OCI-LY7 (cell line): ENCODE measurements at regions not wholly inside any gene's neighbourhood (a gene's known extent, or its start where the extent isn't known, plus 50 kb on each side); places are given as distances from the start of the nearest gene placed in this dataset.
"Not testable (repeated sequence)": the region's sequence is repeated elsewhere in the genome, so short reads cannot be mapped to it uniquely, and the experiment has no call there.

Experiments
- BruUV-seq: library from RNA; stranded (reverse); fragments of 400-500 nt; replicated peaks from 2 replicates; lab custom pipeline; 2021; lab: Mats Ljungman, UMichigan
- CTCF ChIA-PET: fragments of 300-600 bp; sonication (Branson Sonifier 250); formaldehyde crosslinking; loops from one replicate; lab custom pipeline; 2022; ENCODE audit warnings: antibody characterized with exemption; ENCODE audit not compliant: unreplicated experiment; lab: Charles Lee
- POLR2A ChIA-PET: fragments of 300-600 bp; sonication (Branson Sonifier 250); formaldehyde crosslinking; loops from one replicate; lab custom pipeline; 2022; ENCODE audit warnings: antibody characterized with exemption; lab: Charles Lee
- DNase-seq: peaks from one replicate; pipeline ENCODE4 v3.0.0-alpha.2; 2015; ENCODE audit warnings: low spot score
- H2AFZ ChIP-seq: fragments of 200-600 bp; sonication (generic), shearing (Covaris generic); 2 replicates; pipeline ENCODE4 v1.6.1; 2014; ENCODE audit warnings: mild to moderate bottlenecking, antibody characterized with exemption, low read length, moderate library complexity
- H3K27ac ChIP-seq: fragments of 200-600 bp; sonication (generic); 2 replicates; pipeline ENCODE4 v1.5.1; 2014; ENCODE audit warnings: mixed run types, low read depth, mild to moderate bottlenecking, moderate library complexity, low read length, inconsistent platforms; ENCODE audit not compliant: poor library complexity, severe bottlenecking
- H3K36me3 ChIP-seq: fragments of 200-600 bp; sonication (generic); 2 replicates; pipeline ENCODE4 v1.6.1; 2014; ENCODE audit warnings: mild to moderate bottlenecking, antibody characterized with exemption, low read length, moderate library complexity, mixed read lengths; ENCODE audit not compliant: insufficient read depth
- H3K4me1 ChIP-seq: fragments of 200-600 bp; sonication (generic); 2 replicates; pipeline ENCODE4 v1.5.1; 2014; ENCODE audit warnings: mild to moderate bottlenecking, low read length; ENCODE audit not compliant: insufficient read depth, poor library complexity, severe bottlenecking
- H3K4me2 ChIP-seq: fragments of 200-600 bp; sonication (generic); 2 replicates; pipeline ENCODE4 v1.6.1; 2014; ENCODE audit warnings: mild to moderate bottlenecking, low read length
- H3K4me3 ChIP-seq: fragments of 200-600 bp; sonication (generic); 2 replicates; pipeline ENCODE4 v1.5.1; 2014; ENCODE audit warnings: mild to moderate bottlenecking, low read depth, low read length; ENCODE audit not compliant: poor library complexity, severe bottlenecking
- H3K79me2 ChIP-seq: fragments of 200-600 bp; sonication (generic); 2 replicates; pipeline ENCODE4 v1.6.1; 2016; ENCODE audit warnings: low read depth, mild to moderate bottlenecking, low read length, moderate library complexity, mixed read lengths; ENCODE audit not compliant: insufficient read depth
- H3K9me2 ChIP-seq: fragments of 200-600 bp; sonication (generic); 2 replicates; pipeline ENCODE4 v1.6.1; 2016; ENCODE audit warnings: mild to moderate bottlenecking, low read length, mixed read lengths; ENCODE audit not compliant: insufficient read depth
- H3K9me3 ChIP-seq: fragments of 200-600 bp; sonication (generic); 2 replicates; pipeline ENCODE4 v1.6.1; 2014; ENCODE audit warnings: mild to moderate bottlenecking, mixed run types, low read length, mixed read lengths
- H4K20me1 ChIP-seq: fragments of 200-600 bp; sonication (generic); 2 replicates; pipeline ENCODE4 v1.6.1; 2014; ENCODE audit warnings: mild to moderate bottlenecking, antibody characterized with exemption, low read length, moderate library complexity, mixed read lengths; ENCODE audit not compliant: insufficient read depth
- EZH2phosphoT487 ChIP-seq: fragments of 200-600 bp; sonication (generic); IDR thresholded peaks from 2 replicates; pipeline ENCODE4 v1.6.1; 2018; ENCODE audit warnings: low read depth, borderline replicate concordance, mild to moderate bottlenecking, mixed run types, antibody characterized with exemption, low read length, moderate library complexity, mixed read lengths
- intact Hi-C: fragments of 100-400 bp; cut with micrococcal nuclease; formaldehyde crosslinking; loops from one replicate; pipeline ENCODE4 v1.10.0; 2022; ENCODE audit not compliant: unreplicated experiment
- TF ChIP-seq, protein P1 (sequence below): fragments of 200-600 bp; sonication (generic); conservative IDR thresholded peaks from 2 replicates; pipeline ENCODE4 v1.5.1; 2014; ENCODE audit warnings: mild to moderate bottlenecking, antibody characterized with exemption, low read length, moderate library complexity, mixed read lengths

DNA sequence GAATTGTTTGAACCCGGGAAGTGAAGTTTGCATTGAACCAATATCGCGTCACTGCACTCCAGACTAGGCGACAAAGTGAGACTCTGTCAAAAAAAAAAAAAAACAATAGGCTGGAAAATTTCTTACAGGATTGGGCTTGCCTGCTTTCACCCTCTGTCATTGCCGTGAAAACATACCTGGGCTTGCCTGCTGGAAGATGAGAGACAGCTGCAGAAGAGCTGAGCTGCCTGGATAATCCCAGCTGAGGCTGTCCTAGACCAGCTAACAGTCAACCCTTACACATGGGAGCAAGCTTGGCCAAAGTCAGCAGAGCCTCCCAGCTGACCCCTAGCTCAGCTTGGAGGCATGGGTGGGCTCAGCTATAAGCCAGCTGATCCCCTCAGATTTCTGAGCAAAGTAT, 306.2 kb downstream of the CCSER2 start:
- no peaks in the 10 kb centered on the region for H3K79me2 ChIP-seq
- no peak overlapping the region for H3K27ac ChIP-seq
- POLR2A ChIA-PET, result interaction anchor here (0.7 to 1.4 kb wide), 3 partner anchors 12 to 19 kb away, joined by 3 read pairs; no protein-coding TSS in a partner anchor
- TF ChIP-seq, protein P1, sequence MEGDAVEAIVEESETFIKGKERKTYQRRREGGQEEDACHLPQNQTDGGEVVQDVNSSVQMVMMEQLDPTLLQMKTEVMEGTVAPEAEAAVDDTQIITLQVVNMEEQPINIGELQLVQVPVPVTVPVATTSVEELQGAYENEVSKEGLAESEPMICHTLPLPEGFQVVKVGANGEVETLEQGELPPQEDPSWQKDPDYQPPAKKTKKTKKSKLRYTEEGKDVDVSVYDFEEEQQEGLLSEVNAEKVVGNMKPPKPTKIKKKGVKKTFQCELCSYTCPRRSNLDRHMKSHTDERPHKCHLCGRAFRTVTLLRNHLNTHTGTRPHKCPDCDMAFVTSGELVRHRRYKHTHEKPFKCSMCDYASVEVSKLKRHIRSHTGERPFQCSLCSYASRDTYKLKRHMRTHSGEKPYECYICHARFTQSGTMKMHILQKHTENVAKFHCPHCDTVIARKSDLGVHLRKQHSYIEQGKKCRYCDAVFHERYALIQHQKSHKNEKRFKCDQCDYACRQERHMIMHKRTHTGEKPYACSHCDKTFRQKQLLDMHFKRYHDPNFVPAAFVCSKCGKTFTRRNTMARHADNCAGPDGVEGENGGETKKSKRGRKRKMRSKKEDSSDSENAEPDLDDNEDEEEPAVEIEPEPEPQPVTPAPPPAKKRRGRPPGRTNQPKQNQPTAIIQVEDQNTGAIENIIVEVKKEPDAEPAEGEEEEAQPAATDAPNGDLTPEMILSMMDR, result no peak
- TF ChIP-seq EZH2phosphoT487, result no peak
- peaks cover 6% of the 10 kb centered on the region for H3K4me1 ChIP-seq
- H4K20me1 ChIP-seq, result no peaks in the 10 kb centered on the region
- peak; percentile 4 for DNase-seq
- BruUV-seq, result no TSS peak
- H2AFZ ChIP-seq, result no peak overlapping the region
- no peaks in the 10 kb centered on the region for H3K9me3 ChIP-seq
- peak overlapping the region; percentile 36 for H3K4me2 ChIP-seq
- intact Hi-C loops, result no loop called here
- no peak overlapping the region for H3K4me3 ChIP-seq
- CTCF ChIA-PET, result no interaction called here
- H3K9me2 ChIP-seq, result no peaks in the 10 kb centered on the region
- H3K36me3 ChIP-seq, result no peaks in the 10 kb centered on the region

DNA sequence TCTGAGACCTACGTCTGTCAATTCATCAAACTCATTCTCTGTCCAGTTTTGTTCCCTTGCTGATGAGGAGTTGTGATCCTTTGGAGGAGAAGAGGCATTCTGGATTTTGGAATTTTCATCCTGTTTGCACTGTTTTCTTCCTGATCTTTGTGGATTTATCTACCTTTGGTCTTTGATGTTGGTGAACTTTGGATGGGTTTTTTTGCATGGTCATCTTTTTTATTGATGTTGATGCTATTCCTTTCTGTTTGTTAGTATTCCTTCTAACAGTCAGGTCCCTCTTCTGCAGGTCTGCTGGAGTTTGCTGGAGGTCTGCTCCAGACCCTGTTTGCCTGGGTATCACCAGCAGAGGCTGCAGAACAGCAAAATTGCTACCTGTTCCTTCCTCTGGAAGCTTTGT, 322.2 kb downstream of the CCSER2 start:
- H4K20me1 ChIP-seq, BruUV-seq, H2AFZ ChIP-seq, H3K79me2 ChIP-seq, H3K27ac ChIP-seq, H3K4me3 ChIP-seq, intact Hi-C loops, H3K9me2 ChIP-seq, H3K4me2 ChIP-seq, DNase-seq, H3K9me3 ChIP-seq, H3K36me3 ChIP-seq, CTCF ChIA-PET: not testable (repeated sequence)
- H3K4me1 ChIP-seq, result peaks cover 19% of the 10 kb centered on the region
- POLR2A ChIA-PET, result interaction anchor here (0.6 kb wide), 1 partner anchor 16 kb away, joined by 3 read pairs; no protein-coding TSS in a partner anchor

DNA sequence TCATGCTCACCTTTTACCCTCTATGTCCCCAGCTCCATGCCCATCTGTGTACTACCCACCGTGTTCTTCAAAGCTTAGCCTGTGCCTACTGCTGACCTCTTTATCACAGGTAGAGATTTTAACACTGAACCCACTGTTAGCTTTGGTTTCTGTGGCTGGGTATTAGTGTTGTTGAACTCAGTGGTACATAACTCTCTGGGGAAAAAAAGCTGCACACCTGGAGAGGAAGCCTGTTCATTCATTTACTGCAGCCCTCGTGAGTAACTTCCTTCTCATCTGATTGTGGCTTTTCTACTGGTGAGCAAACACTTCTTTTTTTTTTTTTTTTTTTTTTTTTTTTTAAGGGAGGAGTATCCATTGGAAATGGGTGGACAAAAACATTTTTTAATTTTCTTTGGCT, 326.3 kb downstream of the CCSER2 start:
- H4K20me1 ChIP-seq, result no peaks in the 10 kb centered on the region
- peaks cover 19% of the 10 kb centered on the region for H3K4me1 ChIP-seq
- peak overlapping the region; percentile 1 for H3K4me3 ChIP-seq
- H3K79me2 ChIP-seq, result no peaks in the 10 kb centered on the region
- peak; percentile 90 for DNase-seq
- no peaks in the 10 kb centered on the region for H3K9me2 ChIP-seq
- no peaks in the 10 kb centered on the region for H3K9me3 ChIP-seq
- H3K36me3 ChIP-seq, result no peaks in the 10 kb centered on the region
- TF ChIP-seq, protein P1, result no peak
- no peak for TF ChIP-seq EZH2phosphoT487
- CTCF ChIA-PET, result no interaction called here
- H2AFZ ChIP-seq, result no peak overlapping the region
- POLR2A ChIA-PET, result interaction anchor here (0.6 to 1.5 kb wide), 4 partner anchors 7 to 543 kb away, joined by 3 to 4 read pairs (median 3); no protein-coding TSS in a partner anchor
- H3K27ac ChIP-seq, result peak overlapping the region; percentile 51
- intact Hi-C loops, result no loop called here
- no TSS peak for BruUV-seq
- peak overlapping the region; percentile 62 for H3K4me2 ChIP-seq
